Neural progenitor cell (in vitro differentiated cells): ENCODE measurements at regions not wholly inside any gene's neighbourhood (a gene's known extent, or its start where the extent isn't known, plus 50 kb on each side); places are given as distances from the start of the nearest gene placed in this dataset.

ENCODE experiments used
- DNase-seq: peaks from one replicate; pipeline ENCODE4 v3.0.0-alpha.2; 2016; ENCODE audit warnings: low spot score
- H2AFZ ChIP-seq: fragments of 200-600 bp; sonication (generic); replicated peaks from 2 replicates; pipeline ENCODE4 v1.6.1; 2016; ENCODE audit warnings: antibody characterized with exemption
- H3F3A ChIP-seq: fragments of 200-600 bp; sonication (generic); 2 replicates; pipeline ENCODE4 v1.6.1; 2016; ENCODE audit warnings: antibody characterized with exemption, low read depth
- H3K27ac ChIP-seq: fragments of 200-600 bp; sonication (generic); 2 replicates; pipeline ENCODE4 v1.5.1; 2016; ENCODE audit warnings: mild to moderate bottlenecking
- H3K27me3 ChIP-seq: fragments of 200-600 bp; sonication (generic); 2 replicates; pipeline ENCODE4 v1.6.1; 2016; ENCODE audit warnings: mild to moderate bottlenecking, moderate library complexity
- H3K36me3 ChIP-seq: fragments of 200-600 bp; sonication (generic); 2 replicates; pipeline ENCODE4 v1.5.1; 2016
- H3K4me1 ChIP-seq: fragments of 200-600 bp; sonication (generic); 2 replicates; pipeline ENCODE4 v1.6.1; 2016; ENCODE audit warnings: mixed run types
- H3K4me2 ChIP-seq: fragments of 200-600 bp; sonication (generic); 2 replicates; pipeline ENCODE4 v1.6.1; 2016
- H3K4me3 ChIP-seq: fragments of 200-600 bp; sonication (generic); 2 replicates; pipeline ENCODE4 v1.5.1; 2016
- H3K79me2 ChIP-seq: fragments of 200-600 bp; sonication (generic); 2 replicates; pipeline ENCODE4 v1.6.1; 2016; ENCODE audit warnings: low read depth
- H3K9ac ChIP-seq: fragments of 200-600 bp; sonication (generic); 2 replicates; pipeline ENCODE4 v1.6.1; 2016
- H3K9me3 ChIP-seq: fragments of 200-600 bp; sonication (generic); 2 replicates; pipeline ENCODE4 v1.5.1; 2016; ENCODE audit warnings: low read depth
- H4K20me1 ChIP-seq: fragments of 200-600 bp; sonication (generic); 2 replicates; pipeline ENCODE4 v1.6.1; 2016; ENCODE audit warnings: low read depth
- H3K27ac Mint-ChIP-seq: 3 replicates; pipeline ENCODE4 v1.8.0; 2021; ENCODE audit warnings: mixed read lengths
- H3K27me3 Mint-ChIP-seq: 2 replicates; pipeline ENCODE4 v1.8.0; 2022; ENCODE audit warnings: low read depth, mild to moderate bottlenecking, inconsistent platforms, moderate library complexity, mixed read lengths; ENCODE audit not compliant: insufficient read depth
- H3K36me3 Mint-ChIP-seq: 3 replicates; pipeline ENCODE4 v1.8.0; 2021; ENCODE audit warnings: mixed read lengths
- H3K4me1 Mint-ChIP-seq: 3 replicates; pipeline ENCODE4 v1.8.0; 2021; ENCODE audit warnings: mixed read lengths
- H3K4me3 Mint-ChIP-seq: 3 replicates; pipeline ENCODE4 v1.8.0; 2021; ENCODE audit warnings: mild to moderate bottlenecking, moderate library complexity, mixed read lengths
- H3K9me3 Mint-ChIP-seq: 3 replicates; pipeline ENCODE4 v1.8.0; 2020; ENCODE audit warnings: mixed read lengths
- EZH2 ChIP-seq: fragments of 200-600 bp; sonication (generic); IDR thresholded peaks from 2 replicates; pipeline ENCODE4 v1.6.1; 2017; ENCODE audit warnings: antibody characterized with exemption, mild to moderate bottlenecking, moderate library complexity
- EZH2phosphoT487 ChIP-seq: fragments of 200-600 bp; sonication (generic); IDR thresholded peaks from 2 replicates; pipeline ENCODE4 v1.6.1; 2017; ENCODE audit warnings: antibody characterized with exemption
- TF ChIP-seq, protein P1 (sequence below): fragments of 200-600 bp; sonication (generic); IDR thresholded peaks from 2 replicates; pipeline ENCODE4 v1.5.1; 2017; ENCODE audit warnings: antibody characterized with exemption, mild to moderate bottlenecking

DNA sequence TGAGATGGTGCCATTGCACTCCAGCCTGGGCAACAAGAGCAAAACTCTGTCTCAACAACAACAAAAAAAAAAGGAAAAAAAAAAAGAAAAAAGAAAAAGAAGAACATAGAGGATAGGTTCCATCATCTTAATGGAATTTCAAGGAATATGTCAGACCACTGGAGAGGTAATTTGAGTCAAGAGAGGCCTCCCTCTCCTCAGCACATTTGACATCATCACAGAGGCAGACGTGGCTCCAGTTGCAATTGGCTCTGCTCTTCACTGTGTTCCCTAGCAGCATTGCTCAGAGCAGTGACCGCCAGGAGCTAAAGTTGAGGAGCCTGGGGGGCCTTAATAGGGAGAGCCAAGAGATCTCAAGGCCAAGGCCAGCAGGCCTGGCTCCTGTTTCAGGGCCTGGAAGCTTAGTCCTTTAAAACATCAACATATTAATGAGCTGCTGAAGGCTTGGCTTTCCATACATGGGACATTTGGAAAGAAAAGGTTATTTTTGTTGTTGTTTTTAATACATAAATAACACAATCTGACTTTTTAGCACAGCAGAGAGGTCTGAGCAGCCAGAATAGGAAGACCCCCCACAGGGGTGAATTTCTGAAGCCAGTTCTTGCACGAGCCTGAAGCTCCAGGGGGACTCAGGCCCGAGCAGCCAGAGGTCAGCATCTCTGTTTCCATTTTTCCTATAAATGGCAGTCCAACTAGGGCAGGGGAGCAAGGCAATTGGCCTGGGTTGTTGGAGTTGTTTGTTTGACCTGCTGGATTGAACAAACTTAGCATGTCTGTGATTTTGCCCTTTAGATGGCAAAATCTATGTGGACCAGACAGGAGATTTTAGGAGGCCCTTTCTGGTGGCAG, 118.3 kb upstream of the FGGY start:
- peaks cover 8% of the 10 kb centered on the region for H3K4me1 Mint-ChIP-seq
- Histone ChIP-seq H2AFZ (no peak overlapping the region), H3K9ac (no peak overlapping the region), H3K79me2 (no peaks in the 10 kb centered on the region), H3K4me1 (no peaks in the 10 kb centered on the region), H3K4me2 (no peak overlapping the region), H3F3A (no peaks in the 10 kb centered on the region), H3K36me3 (no peaks in the 10 kb centered on the region), H3K4me3 (no peak overlapping the region), H3K27ac (no peak overlapping the region), H3K9me3 (no peaks in the 10 kb centered on the region), H4K20me1 (no peaks in the 10 kb centered on the region), H3K27me3 (no peaks in the 10 kb centered on the region)
- no peak overlapping the region for H3K4me3 Mint-ChIP-seq
- TF ChIP-seq, protein P1, sequence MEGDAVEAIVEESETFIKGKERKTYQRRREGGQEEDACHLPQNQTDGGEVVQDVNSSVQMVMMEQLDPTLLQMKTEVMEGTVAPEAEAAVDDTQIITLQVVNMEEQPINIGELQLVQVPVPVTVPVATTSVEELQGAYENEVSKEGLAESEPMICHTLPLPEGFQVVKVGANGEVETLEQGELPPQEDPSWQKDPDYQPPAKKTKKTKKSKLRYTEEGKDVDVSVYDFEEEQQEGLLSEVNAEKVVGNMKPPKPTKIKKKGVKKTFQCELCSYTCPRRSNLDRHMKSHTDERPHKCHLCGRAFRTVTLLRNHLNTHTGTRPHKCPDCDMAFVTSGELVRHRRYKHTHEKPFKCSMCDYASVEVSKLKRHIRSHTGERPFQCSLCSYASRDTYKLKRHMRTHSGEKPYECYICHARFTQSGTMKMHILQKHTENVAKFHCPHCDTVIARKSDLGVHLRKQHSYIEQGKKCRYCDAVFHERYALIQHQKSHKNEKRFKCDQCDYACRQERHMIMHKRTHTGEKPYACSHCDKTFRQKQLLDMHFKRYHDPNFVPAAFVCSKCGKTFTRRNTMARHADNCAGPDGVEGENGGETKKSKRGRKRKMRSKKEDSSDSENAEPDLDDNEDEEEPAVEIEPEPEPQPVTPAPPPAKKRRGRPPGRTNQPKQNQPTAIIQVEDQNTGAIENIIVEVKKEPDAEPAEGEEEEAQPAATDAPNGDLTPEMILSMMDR: no peak
- no peak for TF ChIP-seq EZH2phosphoT487
- peaks cover 2% of the 10 kb centered on the region for H3K27me3 Mint-ChIP-seq
- H3K9me3 Mint-ChIP-seq: peaks cover 3% of the 10 kb centered on the region
- no peak for DNase-seq
- no peak overlapping the region for H3K27ac Mint-ChIP-seq
- no peaks in the 10 kb centered on the region for H3K36me3 Mint-ChIP-seq

DNA sequence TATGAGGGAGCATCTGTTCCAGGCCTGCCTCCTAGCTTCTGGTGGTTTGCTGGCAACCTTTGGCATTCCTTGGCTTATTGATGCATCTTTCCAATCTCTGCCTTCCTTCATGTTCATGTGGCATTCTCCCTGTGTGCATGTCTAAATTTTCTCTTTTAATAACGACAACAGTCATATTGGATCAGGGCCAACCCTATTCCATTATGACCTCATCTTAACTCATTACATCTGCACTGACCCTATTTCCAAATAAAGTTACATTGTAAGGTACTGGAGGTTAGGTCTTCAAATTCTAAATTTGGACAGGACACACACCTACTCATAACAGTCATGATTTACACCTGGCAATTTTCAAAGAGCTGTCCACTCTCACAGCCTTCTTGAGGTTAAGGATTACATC, 117.2 kb upstream of the FGGY start:
- Mint-ChIP-seq H3K27ac (no peak overlapping the region), H3K4me3 (no peak overlapping the region), H3K27me3 (peaks cover 2% of the 10 kb centered on the region), H3K36me3 (no peaks in the 10 kb centered on the region), H3K9me3 (peaks cover 3% of the 10 kb centered on the region), H3K4me1 (peaks cover 3% of the 10 kb centered on the region)
- Histone ChIP-seq H3K4me2 (no peak overlapping the region), H2AFZ (no peak overlapping the region), H3K79me2 (no peaks in the 10 kb centered on the region), H3K9ac (no peak overlapping the region), H3K36me3 (no peaks in the 10 kb centered on the region), H3F3A (no peaks in the 10 kb centered on the region), H3K4me1 (no peaks in the 10 kb centered on the region), H3K4me3 (no peak overlapping the region), H4K20me1 (no peaks in the 10 kb centered on the region), H3K27me3 (no peaks in the 10 kb centered on the region), H3K27ac (no peak overlapping the region), H3K9me3 (no peaks in the 10 kb centered on the region)
- no peak for DNase-seq
- TF ChIP-seq EZH2phosphoT487 (no peak), EZH2 (no peak)
- TF ChIP-seq, protein P1: no peak

DNA sequence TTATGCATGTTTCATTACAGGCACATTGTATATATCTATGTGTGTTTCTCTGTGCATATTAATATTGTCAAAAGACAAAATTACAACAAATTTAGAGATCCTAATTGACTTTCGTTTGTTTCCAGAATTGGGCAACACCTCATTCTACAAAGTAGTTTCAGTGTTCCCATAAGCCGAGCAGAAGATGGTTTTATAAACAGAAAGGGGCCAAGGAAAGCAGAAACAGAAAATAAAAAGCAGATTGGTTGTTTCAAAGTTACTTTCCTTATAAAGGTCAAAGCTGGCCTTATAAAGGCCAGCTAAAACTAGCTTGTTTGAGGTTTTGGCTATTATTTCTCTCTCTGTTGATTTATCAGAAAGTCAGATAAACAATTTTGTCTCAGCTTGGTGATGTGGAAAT, 116.2 kb upstream of the FGGY start:
- Histone ChIP-seq H3K27me3 (no peaks in the 10 kb centered on the region), H2AFZ (no peak overlapping the region), H3K4me2 (no peak overlapping the region), H3K27ac (no peak overlapping the region), H3K36me3 (no peaks in the 10 kb centered on the region), H3F3A (no peaks in the 10 kb centered on the region), H3K9ac (no peak overlapping the region), H3K4me3 (no peak overlapping the region), H3K79me2 (no peaks in the 10 kb centered on the region), H3K4me1 (no peaks in the 10 kb centered on the region), H3K9me3 (no peaks in the 10 kb centered on the region), H4K20me1 (no peaks in the 10 kb centered on the region)
- Mint-ChIP-seq H3K4me3 (no peak overlapping the region), H3K27ac (no peak overlapping the region), H3K27me3 (peaks cover 2% of the 10 kb centered on the region), H3K9me3 (peaks cover 3% of the 10 kb centered on the region), H3K4me1 (peaks cover 3% of the 10 kb centered on the region), H3K36me3 (no peaks in the 10 kb centered on the region)
- TF ChIP-seq EZH2phosphoT487 (no peak), EZH2 (no peak)
- TF ChIP-seq, protein P1: no peak
- DNase-seq: no peak
